Caco-2 (cell line): ENCODE measurements at regions not wholly inside any gene's neighbourhood (a gene's known extent, or its start where the extent isn't known, plus 50 kb on each side); places are given as distances from the start of the nearest gene placed in this dataset.
A peak's percentile ranks its signal among the peaks of the same experiment; 100 is the strongest.

Source experiments
- BruUV-seq: library from RNA; stranded (reverse); fragments of 400-500 nt; replicated peaks from 2 replicates; lab custom pipeline; 2021; lab: Mats Ljungman, UMichigan
- CTCF ChIA-PET: fragments of 300-600 bp; sonication (Branson Sonifier 250); formaldehyde crosslinking; loops from one replicate; lab custom pipeline; 2022; ENCODE audit warnings: antibody characterized with exemption; lab: Charles Lee
- POLR2A ChIA-PET: fragments of 300-600 bp; sonication (Branson Sonifier 250); formaldehyde crosslinking; loops from one replicate; lab custom pipeline; 2022; ENCODE audit warnings: antibody characterized with exemption; lab: Charles Lee
- DNase-seq, 2 experiments: peaks; one replicate each; pipeline versions ENCODE4 v3.0.0 to v3.0.0-alpha.2; 2020 to 2022
- H3K27me3 ChIP-seq: replicated peaks from 2 replicates; pipeline ENCODE4 v1.6.0; 2011; ENCODE audit warnings: low read length; ENCODE audit not compliant: control insufficient read depth, insufficient read depth
- H3K36me3 ChIP-seq: 2 replicates; pipeline ENCODE4 v1.5.1; 2011; ENCODE audit warnings: low read length; ENCODE audit not compliant: control insufficient read depth, insufficient read depth
- H3K4me1 ChIP-seq: fragments of 250-450 bp; sonication (Bioruptor Pico); 2 replicates; pipeline ENCODE4 v1.5.1; 2020; ENCODE audit warnings: mild to moderate bottlenecking
- H3K4me3 ChIP-seq: 2 replicates; pipeline ENCODE4 v1.5.1; 2011; ENCODE audit warnings: low read depth, mild to moderate bottlenecking, control low read depth, low read length
- H3K9me3 ChIP-seq: fragments of 250-450 bp; sonication (Bioruptor Pico); 2 replicates; pipeline ENCODE4 v1.5.1; 2020; ENCODE audit warnings: mild to moderate bottlenecking, moderate library complexity
- H3K27ac Mint-ChIP-seq: one replicate; pipeline ENCODE4 v1.8.0; 2022; ENCODE audit warnings: mixed read lengths; ENCODE audit not compliant: unreplicated experiment
- H3K27me3 Mint-ChIP-seq: one replicate; pipeline ENCODE4 v1.8.0; 2022; ENCODE audit warnings: mixed read lengths; ENCODE audit not compliant: insufficient read depth, unreplicated experiment
- H3K36me3 Mint-ChIP-seq: one replicate; pipeline ENCODE4 v1.8.0; 2022; ENCODE audit warnings: mild to moderate bottlenecking, mixed read lengths; ENCODE audit not compliant: insufficient read depth, unreplicated experiment
- H3K4me1 Mint-ChIP-seq: one replicate; pipeline ENCODE4 v1.8.0; 2022; ENCODE audit warnings: low read depth, mixed read lengths; ENCODE audit not compliant: unreplicated experiment
- H3K4me3 Mint-ChIP-seq: one replicate; pipeline ENCODE4 v1.8.0; 2022; ENCODE audit warnings: mild to moderate bottlenecking, moderate library complexity, mixed read lengths; ENCODE audit not compliant: unreplicated experiment
- H3K9me3 Mint-ChIP-seq: one replicate; pipeline ENCODE4 v1.8.0; 2022; ENCODE audit warnings: mixed read lengths; ENCODE audit not compliant: unreplicated experiment
- CTCF ChIP-seq, 2 experiments: fragments of 200-600 bp in 1 of 2; IDR thresholded peaks; 1 replicate in 1 of 2; 2 replicates in 1 of 2; pipeline versions ENCODE4 v1.5.1 to v1.8.0; 2011 to 2022; ENCODE audit warnings: antibody characterized with exemption in 1 of 2, control low read depth in 1 of 2, inconsistent platforms in 1 of 2, low read depth in 1 of 2, low read length in 1 of 2, mild to moderate bottlenecking in 1 of 2, moderate library complexity in 1 of 2; ENCODE audit not compliant: insufficient read depth in 1 of 2, severe bottlenecking in 1 of 2, unreplicated experiment in 1 of 2
- intact Hi-C: fragments of 100-400 bp; cut with micrococcal nuclease; formaldehyde crosslinking; loops from one replicate; pipeline ENCODE4 v1.10.0; 2022; ENCODE audit not compliant: unreplicated experiment

- Histone ChIP-seq H3K4me1 (no peaks in the 10 kb centered on the region), H3K4me3 (no peak overlapping the region), H3K9me3 (no peaks in the 10 kb centered on the region), H3K36me3 (no peaks in the 10 kb centered on the region), H3K27me3 (no peaks in the 10 kb centered on the region; the same call in 1 of the 2 replicates)
- no peaks in the 10 kb centered on the region for H3K36me3 Mint-ChIP-seq
- POLR2A ChIA-PET: no interaction called here
- no peaks in the 10 kb centered on the region for H3K9me3 Mint-ChIP-seq
- intact Hi-C loops: loop anchor here (10.0 kb wide), 1 partner anchor 123 kb away; no protein-coding TSS in a partner anchor
- DNase-seq: peak; percentile 61 to 71
- no TSS peak for BruUV-seq
- no peak for TF ChIP-seq CTCF (IDR thresholded peaks at IDR 0.05; ENCODE audit: insufficient read depth in 1 of 2, low read depth in 1 of 2, low read length in 1 of 2, severe bottlenecking in 1 of 2, unreplicated experiment in 1 of 2)
- H3K4me3 Mint-ChIP-seq: no peak overlapping the region
- H3K4me1 Mint-ChIP-seq: no peaks in the 10 kb centered on the region
- CTCF ChIA-PET: no interaction called here
- H3K27me3 Mint-ChIP-seq: peaks cover 7% of the 10 kb centered on the region
- no peak overlapping the region for H3K27ac Mint-ChIP-seq
Measured at GRCh38 chr15:53072077-53072476, 281.9 kb upstream of the ONECUT1 start.

GRCh38 chr15:53068636-53069035, 278.5 kb upstream of the ONECUT1 start:
- Histone ChIP-seq H3K36me3 (no peaks in the 10 kb centered on the region), H3K9me3 (no peaks in the 10 kb centered on the region), H3K4me3 (no peak overlapping the region), H3K27me3 (no peaks in the 10 kb centered on the region; the same call in 1 of the 2 replicates), H3K4me1 (no peaks in the 10 kb centered on the region)
- H3K4me1 Mint-ChIP-seq: no peaks in the 10 kb centered on the region
- ChIA-PET POLR2A (no interaction called here), CTCF (no interaction called here)
- BruUV-seq: no TSS peak
- no peak for TF ChIP-seq CTCF (IDR thresholded peaks at IDR 0.05; ENCODE audit: insufficient read depth in 1 of 2, low read depth in 1 of 2, low read length in 1 of 2, severe bottlenecking in 1 of 2, unreplicated experiment in 1 of 2)
- intact Hi-C loops: no loop called here
- H3K27ac Mint-ChIP-seq: no peak overlapping the region
- DNase-seq: no peak
- H3K4me3 Mint-ChIP-seq: no peak overlapping the region
- no peaks in the 10 kb centered on the region for H3K36me3 Mint-ChIP-seq
- H3K9me3 Mint-ChIP-seq: no peaks in the 10 kb centered on the region
- peaks cover 11% of the 10 kb centered on the region for H3K27me3 Mint-ChIP-seq

GRCh38 chr15:53059273-53060043, 269.3 kb upstream of the ONECUT1 start:
- Mint-ChIP-seq H3K4me1 (no peaks in the 10 kb centered on the region), H3K27me3 (no peaks in the 10 kb centered on the region), H3K9me3 (no peaks in the 10 kb centered on the region), H3K27ac (no peak overlapping the region), H3K4me3 (no peak overlapping the region), H3K36me3 (no peaks in the 10 kb centered on the region)
- no peaks in the 10 kb centered on the region for H3K9me3 ChIP-seq
- no TSS peak for BruUV-seq
- no peaks in the 10 kb centered on the region for H3K4me1 ChIP-seq
- DNase-seq: no peak
- TF ChIP-seq CTCF (IDR thresholded peaks at IDR 0.05; ENCODE audit: insufficient read depth in 1 of 2, low read depth in 1 of 2, low read length in 1 of 2, severe bottlenecking in 1 of 2, unreplicated experiment in 1 of 2): no peak
- intact Hi-C loops: no loop called here
- ChIA-PET CTCF (no interaction called here), POLR2A (no interaction called here)
- no peaks in the 10 kb centered on the region for H3K36me3 ChIP-seq
- no peak overlapping the region for H3K4me3 ChIP-seq
- no peaks in the 10 kb centered on the region for H3K27me3 ChIP-seq
